ENCODE measurements at regions not wholly inside any gene's neighbourhood (a gene's known extent, or its start where the extent isn't known, plus 50 kb on each side); places are given as distances from the start of the nearest gene placed in this dataset.
"Not testable (repeated sequence)": the region's sequence is repeated elsewhere in the genome, so short reads cannot be mapped to it uniquely, and the experiment has no call there.

DNA sequence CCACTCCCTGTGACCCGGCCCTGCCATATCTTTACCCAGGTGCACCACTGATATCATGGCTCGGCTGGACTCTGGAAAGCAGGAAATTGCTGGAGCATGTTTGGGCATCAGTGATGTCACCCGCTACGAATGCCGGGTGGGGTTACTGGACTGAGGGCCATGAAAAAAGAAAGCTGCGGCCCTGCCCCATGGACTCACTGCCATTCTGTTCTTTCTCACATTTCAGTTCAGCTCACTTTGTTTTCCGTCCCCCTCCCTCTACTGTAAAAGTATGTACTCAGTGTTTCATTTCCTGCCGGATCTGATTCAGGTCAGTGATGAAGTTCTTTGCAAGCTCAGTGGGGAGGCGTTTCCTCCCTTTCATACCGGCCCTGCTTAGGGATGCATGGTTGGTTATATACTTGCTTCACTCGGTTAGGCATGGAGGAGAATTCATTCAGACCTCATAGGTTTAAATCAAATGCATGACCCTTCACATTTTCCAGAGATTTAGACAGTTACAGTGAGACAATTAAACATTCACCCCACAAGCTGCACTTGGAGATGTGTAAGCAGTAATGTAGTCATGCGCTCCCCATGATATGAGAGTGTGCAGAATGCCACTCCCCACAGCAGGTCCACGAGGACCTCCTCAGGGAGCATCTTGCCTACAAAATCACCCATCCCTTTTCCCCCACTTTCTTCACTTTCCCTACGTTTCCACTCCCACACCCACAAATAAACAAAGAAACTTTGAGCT lies 1938.5 kb downstream of the FOXD4L5 start:
- Histone ChIP-seq H3K9ac (ENCODE audit: low read length) (peak overlapping the region; percentile 78), H3K4me1 (ENCODE audit: insufficient read depth, low read length) (peaks cover 16% of the 10 kb centered on the region), H3K27ac (ENCODE audit: low read length) (peak overlapping the region; percentile 91)
- H3K4me2 ChIP-seq (ENCODE audit: low read length); CTCF ChIA-PET; POLR2A ChIA-PET (ENCODE audit: unreplicated experiment); H3K79me2 ChIP-seq (ENCODE audit: low read length); intact Hi-C loops (cut with micrococcal nuclease); BruUV-seq (replicated peaks); H4K20me1 ChIP-seq (ENCODE audit: low read length); ATAC-seq; H3K27me3 ChIP-seq (ENCODE audit: low read length); H2AFZ ChIP-seq (ENCODE audit: low read length); H3K9me2 ChIP-seq (replicated peaks; ENCODE audit: low read length); H3F3A ChIP-seq (ENCODE audit: low read length, unreplicated experiment); H3K9me3 ChIP-seq (ENCODE audit: low read length); H3K4me3 ChIP-seq (ENCODE audit: low read length); H3K36me3 ChIP-seq (ENCODE audit: low read depth, low read length): not testable (repeated sequence)
- peak; percentile 95 for DNase-seq

DNA sequence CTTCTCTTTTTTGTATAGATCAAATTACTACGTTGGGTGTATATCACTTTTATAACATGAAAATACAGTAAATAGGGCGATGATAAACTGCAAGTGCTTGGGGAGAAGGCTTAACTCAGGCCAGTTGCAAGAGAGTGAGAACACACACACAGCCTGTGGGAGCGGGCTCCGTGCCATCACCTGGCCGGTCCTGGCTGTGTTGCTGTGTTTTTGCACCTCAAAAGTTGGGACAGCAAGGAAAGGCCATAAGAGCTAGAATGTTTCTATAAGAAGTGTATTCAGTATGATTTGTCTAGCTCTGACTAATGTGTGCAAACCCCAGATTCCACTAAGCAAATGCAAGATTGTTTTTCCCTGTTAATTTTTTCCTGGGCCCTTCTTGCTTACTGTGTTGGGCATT lies 1940.6 kb downstream of the FOXD4L5 start:
- ATAC-seq; H3K4me3 ChIP-seq (ENCODE audit: low read length); H3K79me2 ChIP-seq (ENCODE audit: low read length); BruUV-seq (replicated peaks); H3K9ac ChIP-seq (ENCODE audit: low read length); H3K36me3 ChIP-seq (ENCODE audit: low read depth, low read length); H3K27me3 ChIP-seq (ENCODE audit: low read length); intact Hi-C loops (cut with micrococcal nuclease); H2AFZ ChIP-seq (ENCODE audit: low read length); H3F3A ChIP-seq (ENCODE audit: low read length, unreplicated experiment); H3K4me2 ChIP-seq (ENCODE audit: low read length); H4K20me1 ChIP-seq (ENCODE audit: low read length); H3K9me3 ChIP-seq (ENCODE audit: low read length); DNase-seq; POLR2A ChIA-PET (ENCODE audit: unreplicated experiment); H3K9me2 ChIP-seq (replicated peaks; ENCODE audit: low read length); CTCF ChIA-PET: not testable (repeated sequence)
- H3K4me1 ChIP-seq (ENCODE audit: insufficient read depth, low read length) = peaks cover 16% of the 10 kb centered on the region
- H3K27ac ChIP-seq (ENCODE audit: low read length) = peak overlapping the region; percentile 46; the same call in 1 of the 2 replicates

DNA sequence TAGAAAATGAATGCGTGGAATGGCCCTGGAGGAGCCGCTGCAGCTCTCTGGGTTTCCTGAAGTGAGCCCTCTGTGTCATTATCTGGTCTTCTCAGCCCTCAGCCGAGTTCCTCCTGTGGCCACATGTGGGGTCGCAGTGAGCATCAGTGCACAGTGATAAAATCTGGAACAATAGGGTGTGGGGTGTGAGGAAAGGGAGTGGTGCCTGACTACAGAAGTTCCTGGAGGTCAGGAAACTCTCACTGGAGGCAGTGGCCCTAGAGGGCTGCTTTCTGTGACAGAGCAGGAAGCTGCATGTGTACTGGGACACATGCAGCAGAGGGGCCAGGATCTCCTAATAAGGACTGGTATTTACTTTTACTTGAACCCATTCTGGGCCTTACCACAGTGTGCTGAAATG lies 1942.5 kb downstream of the FOXD4L5 start:
- H2AFZ ChIP-seq (ENCODE audit: low read length); BruUV-seq (replicated peaks); H3K9ac ChIP-seq (ENCODE audit: low read length); CTCF ChIA-PET; intact Hi-C loops (cut with micrococcal nuclease); H3K9me3 ChIP-seq (ENCODE audit: low read length); H3K4me2 ChIP-seq (ENCODE audit: low read length); H3K27me3 ChIP-seq (ENCODE audit: low read length); H3K79me2 ChIP-seq (ENCODE audit: low read length); H3K36me3 ChIP-seq (ENCODE audit: low read depth, low read length); H4K20me1 ChIP-seq (ENCODE audit: low read length); H3K9me2 ChIP-seq (replicated peaks; ENCODE audit: low read length); H3K4me3 ChIP-seq (ENCODE audit: low read length); POLR2A ChIA-PET (ENCODE audit: unreplicated experiment); H3F3A ChIP-seq (ENCODE audit: low read length, unreplicated experiment); ATAC-seq: not testable (repeated sequence)
- peaks cover 20% of the 10 kb centered on the region for H3K4me1 ChIP-seq (ENCODE audit: insufficient read depth, low read length)
- peak; percentile 57 for DNase-seq
- H3K27ac ChIP-seq (ENCODE audit: low read length) = peak overlapping the region; percentile 65

DNA sequence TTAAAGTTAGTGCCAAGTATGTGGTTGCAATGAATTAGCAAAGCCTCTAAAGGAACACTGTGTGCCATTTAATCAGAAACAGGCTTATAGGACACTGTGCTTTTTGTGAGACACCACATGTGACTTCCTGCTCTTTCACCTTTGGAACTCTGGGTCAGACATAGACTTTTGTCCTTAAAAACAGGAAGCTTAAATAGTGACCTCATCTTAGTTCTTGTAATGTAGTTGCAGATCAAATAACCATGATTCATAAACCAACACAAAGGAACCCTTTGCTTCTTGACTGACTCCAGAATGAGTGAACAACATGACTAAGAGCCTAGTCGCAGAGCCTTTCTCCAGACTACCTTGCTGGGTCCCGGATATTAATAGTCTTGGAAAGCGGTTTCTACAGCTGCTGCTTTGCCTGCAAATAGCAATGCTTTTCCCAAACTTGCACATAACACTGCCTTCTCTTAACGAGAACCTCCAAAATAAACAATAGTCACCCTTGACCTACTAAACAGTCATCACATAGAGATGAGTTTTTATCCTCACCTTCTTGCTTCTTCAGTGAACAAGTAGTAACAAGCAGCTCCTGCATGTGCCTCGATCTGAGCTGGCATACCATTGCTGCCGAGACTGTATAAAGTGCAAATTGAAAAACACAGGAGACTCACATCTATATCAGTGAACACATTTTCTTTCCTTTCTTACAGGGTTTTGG lies 1947.0 kb downstream of the FOXD4L5 start:
- CTCF ChIA-PET; H3K79me2 ChIP-seq (ENCODE audit: low read length); H3K36me3 ChIP-seq (ENCODE audit: low read depth, low read length); H3K9me2 ChIP-seq (replicated peaks; ENCODE audit: low read length); H3K27me3 ChIP-seq (ENCODE audit: low read length); H4K20me1 ChIP-seq (ENCODE audit: low read length); H2AFZ ChIP-seq (ENCODE audit: low read length); intact Hi-C loops (cut with micrococcal nuclease); H3K4me1 ChIP-seq (ENCODE audit: insufficient read depth, low read length); H3F3A ChIP-seq (ENCODE audit: low read length, unreplicated experiment); ATAC-seq; H3K9me3 ChIP-seq (ENCODE audit: low read length); POLR2A ChIA-PET (ENCODE audit: unreplicated experiment): not testable (repeated sequence)
- Histone ChIP-seq H3K4me3 (ENCODE audit: low read length) (peak overlapping the region; percentile 32; the same call in 1 of the 2 replicates), H3K4me2 (ENCODE audit: low read length) (peak overlapping the region; percentile 75), H3K27ac (ENCODE audit: low read length) (peak overlapping the region; percentile 92), H3K9ac (ENCODE audit: low read length) (peak overlapping the region; percentile 84)
- TSS peak; percentile 73 for BruUV-seq (replicated peaks)
- peak; percentile 85 for DNase-seq

DNA sequence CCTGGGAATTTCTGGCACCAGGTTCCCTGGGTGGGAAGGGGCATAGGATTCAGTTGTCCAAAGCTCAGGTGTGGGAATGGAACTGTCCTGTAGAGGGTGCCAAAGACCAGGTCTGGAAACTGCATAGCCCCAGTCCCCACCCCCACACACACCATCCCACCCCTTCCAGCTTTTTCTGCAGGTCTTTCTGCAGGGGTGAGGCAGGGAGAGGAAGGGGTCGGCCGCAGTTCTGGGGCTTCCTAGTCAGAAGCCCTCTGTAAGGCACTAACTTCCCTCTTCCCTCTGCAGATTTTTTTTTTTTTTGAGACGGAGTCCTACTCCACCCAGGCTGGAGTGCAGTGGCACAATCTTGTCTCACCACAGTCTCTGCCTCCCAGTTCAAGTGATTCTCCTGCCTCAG lies 1949.7 kb downstream of the FOXD4L5 start:
- H3K9me2 ChIP-seq (replicated peaks; ENCODE audit: low read length); CTCF ChIA-PET; H3K79me2 ChIP-seq (ENCODE audit: low read length); H3K27me3 ChIP-seq (ENCODE audit: low read length); H3K27ac ChIP-seq (ENCODE audit: low read length); H4K20me1 ChIP-seq (ENCODE audit: low read length); H3K4me3 ChIP-seq (ENCODE audit: low read length); H3F3A ChIP-seq (ENCODE audit: low read length, unreplicated experiment); ATAC-seq; H3K36me3 ChIP-seq (ENCODE audit: low read depth, low read length); POLR2A ChIA-PET (ENCODE audit: unreplicated experiment); H3K4me1 ChIP-seq (ENCODE audit: insufficient read depth, low read length); H3K9ac ChIP-seq (ENCODE audit: low read length); intact Hi-C loops (cut with micrococcal nuclease); H2AFZ ChIP-seq (ENCODE audit: low read length); H3K9me3 ChIP-seq (ENCODE audit: low read length); H3K4me2 ChIP-seq (ENCODE audit: low read length); DNase-seq; BruUV-seq (replicated peaks): not testable (repeated sequence)

DNA sequence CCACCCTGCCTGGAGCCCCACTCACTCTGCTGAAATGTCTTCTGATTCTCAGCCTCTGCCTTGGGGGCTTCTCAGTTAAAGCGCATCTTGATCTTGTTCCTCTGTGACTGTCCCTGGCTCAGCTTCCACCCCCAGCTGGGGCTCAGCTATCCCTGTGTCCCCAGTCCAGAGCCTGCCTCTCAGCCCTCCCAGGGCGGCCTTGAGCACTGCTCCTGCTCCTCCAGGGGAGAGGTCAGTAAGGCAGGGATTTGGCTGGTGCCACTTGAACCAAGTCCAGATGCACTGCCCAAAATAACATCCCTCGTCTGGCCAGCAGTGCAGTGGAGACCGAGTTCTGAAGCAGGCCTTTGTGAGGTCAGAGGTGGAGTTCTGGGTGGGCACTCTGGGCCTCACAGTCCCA lies 1950.8 kb downstream of the FOXD4L5 start:
- intact Hi-C loops (cut with micrococcal nuclease); H3K9me2 ChIP-seq (replicated peaks; ENCODE audit: low read length); H3K4me3 ChIP-seq (ENCODE audit: low read length); H3K9ac ChIP-seq (ENCODE audit: low read length); H3K36me3 ChIP-seq (ENCODE audit: low read depth, low read length); H3F3A ChIP-seq (ENCODE audit: low read length, unreplicated experiment); CTCF ChIA-PET; H3K27me3 ChIP-seq (ENCODE audit: low read length); H3K27ac ChIP-seq (ENCODE audit: low read length); BruUV-seq (replicated peaks); DNase-seq; H3K4me1 ChIP-seq (ENCODE audit: insufficient read depth, low read length); POLR2A ChIA-PET (ENCODE audit: unreplicated experiment); H3K79me2 ChIP-seq (ENCODE audit: low read length); H3K9me3 ChIP-seq (ENCODE audit: low read length); H4K20me1 ChIP-seq (ENCODE audit: low read length); H3K4me2 ChIP-seq (ENCODE audit: low read length); H2AFZ ChIP-seq (ENCODE audit: low read length); ATAC-seq: not testable (repeated sequence)
